HCT116 (cell line): ENCODE measurements at regions not wholly inside any gene's neighbourhood (a gene's known extent, or its start where the extent isn't known, plus 50 kb on each side); places are given as distances from the start of the nearest gene placed in this dataset.
A peak's percentile ranks its signal among the peaks of the same experiment; 100 is the strongest.

Experiments
- ATAC-seq: fragments of 200-7000 bp; cut with Tn5 transposase; 2 replicates; pipeline ENCODE4 v1.9.1; 2020; ENCODE audit warnings: mild to moderate bottlenecking, moderate library complexity
- BruUV-seq: library from RNA; stranded (reverse); fragments of 400-500 nt; replicated peaks from 2 replicates; lab custom pipeline; 2021; lab: Mats Ljungman, UMichigan
- CTCF ChIA-PET: fragments of 300-600 bp; sonication (Branson Sonifier 250); formaldehyde crosslinking; loops from one replicate; lab custom pipeline; 2021; ENCODE audit warnings: antibody characterized with exemption; lab: Charles Lee
- POLR2A ChIA-PET: fragments of 300-600, 350-600 bp; sonication (Branson Sonifier 250); formaldehyde crosslinking; loops from one replicate; lab custom pipeline; 2021; ENCODE audit warnings: antibody characterized with exemption; lab: Charles Lee
- RAD21 ChIA-PET, 2 experiments: fragments of 300-600 bp; sonication (Branson Sonifier 250); formaldehyde crosslinking; loops; one replicate each; lab custom pipeline; 2023; ENCODE audit warnings: low total read pairs in 2 of 2; ENCODE audit not compliant: uncharacterized antibody in 2 of 2, unreplicated experiment in 2 of 2, low non-redundant PET in 1 of 2; lab: Charles Lee
- DNase-seq: peaks from one replicate; pipeline ENCODE4 v3.0.0-alpha.2; 2010; ENCODE audit warnings: low read depth, low spot score
- H2AFZ ChIP-seq: fragments of 200-600 bp; shearing (Covaris generic), sonication (generic); 2 replicates; pipeline ENCODE4 v1.6.1; 2017; ENCODE audit warnings: low read depth, mixed run types, mixed read lengths, antibody characterized with exemption, low read length; ENCODE audit not compliant: poor library complexity, severe bottlenecking
- H3K27ac ChIP-seq: 2 replicates; pipeline ENCODE4 v1.5.1; 2012; ENCODE audit warnings: low read depth, low read length
- H3K27me3 ChIP-seq: fragments of 200-600 bp; sonication (generic); 2 replicates; pipeline ENCODE4 v1.6.1; 2016; ENCODE audit warnings: mixed run types, low read length, mixed read lengths; ENCODE audit not compliant: insufficient read depth
- H3K36me3 ChIP-seq, 2 experiments: fragments of 200-500 bp in 1 of 2; fragments of 200-600 bp in 1 of 2; sonication (Bioruptor generic) in 1 of 2; sonication (generic) in 1 of 2; 2 replicates each; pipeline versions ENCODE4 v1.5.1 to v1.6.1; 2014 to 2016; ENCODE audit warnings: low read length in 2 of 2, inconsistent platforms in 1 of 2, mixed read lengths in 1 of 2, mixed run types in 1 of 2; ENCODE audit not compliant: insufficient read depth in 2 of 2, control insufficient read depth in 1 of 2
- H3K4me1 ChIP-seq, 2 experiments: fragments of 200-600 bp in 1 of 2; sonication (generic) in 1 of 2; 2 replicates each; pipeline versions ENCODE4 v1.5.1 to v1.6.1; 2012 to 2017; ENCODE audit warnings: low read length in 2 of 2, inconsistent platforms in 1 of 2, mild to moderate bottlenecking in 1 of 2, mixed read lengths in 1 of 2, mixed run types in 1 of 2, moderate library complexity in 1 of 2; ENCODE audit not compliant: insufficient read depth in 2 of 2, control insufficient read depth in 1 of 2
- H3K4me2 ChIP-seq: fragments of 200-600 bp; sonication (generic); 2 replicates; pipeline ENCODE4 v1.6.1; 2017; ENCODE audit warnings: mixed run types, low read length, mixed read lengths
- H3K4me3 ChIP-seq, 2 experiments: fragments of 200-600 bp in 1 of 2; sonication (generic) in 1 of 2; replicated peaks in 1 of 2; 2 replicates each; pipeline ENCODE4 v1.5.1; 2011 to 2016; ENCODE audit warnings: low read length in 2 of 2, control low read depth in 1 of 2, low read depth in 1 of 2, mild to moderate bottlenecking in 1 of 2, mixed read lengths in 1 of 2, mixed run types in 1 of 2
- H3K79me2 ChIP-seq: fragments of 200-600 bp; sonication (generic); 2 replicates; pipeline ENCODE4 v1.6.1; 2017; ENCODE audit warnings: mild to moderate bottlenecking, mixed run types, low read length, moderate library complexity, mixed read lengths; ENCODE audit not compliant: insufficient read depth
- H3K9ac ChIP-seq: fragments of 200-600 bp; sonication (generic); 2 replicates; pipeline ENCODE4 v1.6.1; 2016; ENCODE audit warnings: low read length, mixed read lengths
- H3K9me2 ChIP-seq: fragments of 200-600 bp; sonication (generic), shearing (Covaris generic); 2 replicates; pipeline ENCODE4 v1.6.1; 2017; ENCODE audit warnings: mixed run types, mild to moderate bottlenecking, moderate library complexity; ENCODE audit not compliant: insufficient read depth
- H3K9me3 ChIP-seq, 2 experiments: fragments of 200-500 bp in 1 of 2; fragments of 200-600 bp in 1 of 2; sonication (Bioruptor generic) in 1 of 2; sonication (generic) in 1 of 2; 2 replicates each; pipeline ENCODE4 v1.6.1; 2014 to 2017; ENCODE audit warnings: low read length in 2 of 2, mixed read lengths in 2 of 2, inconsistent platforms in 1 of 2, low read depth in 1 of 2, mild to moderate bottlenecking in 1 of 2, mixed run types in 1 of 2, moderate library complexity in 1 of 2; ENCODE audit not compliant: control insufficient read depth in 1 of 2, insufficient read depth in 1 of 2
- H4K20me1 ChIP-seq: fragments of 200-600 bp; sonication (generic), shearing (Covaris generic); 2 replicates; pipeline ENCODE4 v1.6.1; 2017; ENCODE audit warnings: mixed run types, mild to moderate bottlenecking, moderate library complexity; ENCODE audit not compliant: insufficient read depth
- CEBPB ChIP-seq: IDR thresholded peaks from 2 replicates; pipeline ENCODE4 v1.6.1; 2012; ENCODE audit warnings: low read depth
- EGR1 ChIP-seq: IDR thresholded peaks from 2 replicates; pipeline ENCODE4 v1.6.1; 2012; ENCODE audit warnings: low read depth
- FOSL1 ChIP-seq: IDR thresholded peaks from 2 replicates; pipeline ENCODE4 v1.6.1; 2012; ENCODE audit warnings: low read depth
- SP1 ChIP-seq: IDR thresholded peaks from 2 replicates; pipeline ENCODE4 v1.6.1; 2012; ENCODE audit warnings: low read depth
- TCF7L2 ChIP-seq: IDR thresholded peaks from 2 replicates; pipeline ENCODE4 v1.7.0; 2011; ENCODE audit warnings: borderline replicate concordance, inconsistent platforms; ENCODE audit not compliant: insufficient read depth, insufficient read length; ENCODE audit errors: extremely low read depth
- intact Hi-C: fragments of 100-400 bp; cut with micrococcal nuclease; formaldehyde crosslinking; loops from 2 replicates; pipeline ENCODE4 v1.10.0; 2022
- TF ChIP-seq, protein P1 (sequence below): IDR thresholded peaks from 2 replicates; pipeline ENCODE4 v1.6.1; 2012
- TF ChIP-seq, protein P2 (sequence below): IDR thresholded peaks from 2 replicates; pipeline ENCODE4 v1.6.1; 2012; ENCODE audit warnings: low read depth
- TF ChIP-seq, protein P3 (sequence below), 3 experiments: fragments of 200-600 bp in 1 of 3; sonication (generic) in 1 of 3; IDR thresholded peaks in 2 of 3; conservative IDR thresholded peaks in 1 of 3; 2 replicates each; pipeline ENCODE4 v1.5.1; 2012 to 2017; ENCODE audit warnings: low read depth in 2 of 3, low read length in 2 of 3, antibody characterized with exemption in 1 of 3, borderline replicate concordance in 1 of 3, control low read depth in 1 of 3, mild to moderate bottlenecking in 1 of 3, mixed read lengths in 1 of 3, mixed run types in 1 of 3, moderate library complexity in 1 of 3; ENCODE audit not compliant: insufficient read depth in 1 of 3

DNA sequence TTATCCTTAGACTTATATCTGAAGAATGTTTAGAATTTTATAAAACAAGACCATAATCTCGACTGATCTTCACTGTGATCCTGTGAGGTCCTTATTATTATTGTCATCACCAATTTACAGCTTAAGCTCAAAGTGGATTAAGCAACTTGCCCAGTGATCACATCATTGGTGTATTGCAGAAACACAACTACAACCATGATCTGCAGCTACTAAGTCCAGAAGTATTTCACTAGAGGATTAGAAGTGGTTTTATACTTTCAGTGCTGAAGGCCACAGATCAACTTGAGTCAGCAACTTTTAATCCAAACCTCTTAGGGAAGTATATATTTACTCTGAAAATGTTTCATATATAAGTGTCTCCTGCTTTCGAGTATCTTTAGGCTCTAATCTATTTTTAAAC lies 624.3 kb upstream of the SOX9 start:
- Histone ChIP-seq H3K4me1 (no peaks in the 10 kb centered on the region), H3K4me2 (no peak overlapping the region), H3K4me3 (no peak overlapping the region), H3K36me3 (no peaks in the 10 kb centered on the region), H3K27me3 (no peaks in the 10 kb centered on the region), H3K27ac (no peak overlapping the region), H4K20me1 (no peaks in the 10 kb centered on the region), H3K9ac (no peak overlapping the region), H3K9me2 (no peaks in the 10 kb centered on the region), H3K79me2 (no peaks in the 10 kb centered on the region), H2AFZ (no peak overlapping the region), H3K9me3 (no peaks in the 10 kb centered on the region)
- no TSS peak for BruUV-seq
- ATAC-seq (no peak), DNase-seq (no peak)
- RAD21 ChIA-PET = no interaction called here
- CTCF ChIA-PET = interaction anchor here (1.0 to 1.5 kb wide), 2 partner anchors 23 to 730 kb away, joined by 3 to 5 read pairs; no protein-coding TSS in a partner anchor
- intact Hi-C loops = no loop called here
- TF ChIP-seq, protein P1, sequence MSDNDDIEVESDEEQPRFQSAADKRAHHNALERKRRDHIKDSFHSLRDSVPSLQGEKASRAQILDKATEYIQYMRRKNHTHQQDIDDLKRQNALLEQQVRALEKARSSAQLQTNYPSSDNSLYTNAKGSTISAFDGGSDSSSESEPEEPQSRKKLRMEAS = no peak
- no peak for TF ChIP-seq TCF7L2
- TF ChIP-seq, protein P2, sequence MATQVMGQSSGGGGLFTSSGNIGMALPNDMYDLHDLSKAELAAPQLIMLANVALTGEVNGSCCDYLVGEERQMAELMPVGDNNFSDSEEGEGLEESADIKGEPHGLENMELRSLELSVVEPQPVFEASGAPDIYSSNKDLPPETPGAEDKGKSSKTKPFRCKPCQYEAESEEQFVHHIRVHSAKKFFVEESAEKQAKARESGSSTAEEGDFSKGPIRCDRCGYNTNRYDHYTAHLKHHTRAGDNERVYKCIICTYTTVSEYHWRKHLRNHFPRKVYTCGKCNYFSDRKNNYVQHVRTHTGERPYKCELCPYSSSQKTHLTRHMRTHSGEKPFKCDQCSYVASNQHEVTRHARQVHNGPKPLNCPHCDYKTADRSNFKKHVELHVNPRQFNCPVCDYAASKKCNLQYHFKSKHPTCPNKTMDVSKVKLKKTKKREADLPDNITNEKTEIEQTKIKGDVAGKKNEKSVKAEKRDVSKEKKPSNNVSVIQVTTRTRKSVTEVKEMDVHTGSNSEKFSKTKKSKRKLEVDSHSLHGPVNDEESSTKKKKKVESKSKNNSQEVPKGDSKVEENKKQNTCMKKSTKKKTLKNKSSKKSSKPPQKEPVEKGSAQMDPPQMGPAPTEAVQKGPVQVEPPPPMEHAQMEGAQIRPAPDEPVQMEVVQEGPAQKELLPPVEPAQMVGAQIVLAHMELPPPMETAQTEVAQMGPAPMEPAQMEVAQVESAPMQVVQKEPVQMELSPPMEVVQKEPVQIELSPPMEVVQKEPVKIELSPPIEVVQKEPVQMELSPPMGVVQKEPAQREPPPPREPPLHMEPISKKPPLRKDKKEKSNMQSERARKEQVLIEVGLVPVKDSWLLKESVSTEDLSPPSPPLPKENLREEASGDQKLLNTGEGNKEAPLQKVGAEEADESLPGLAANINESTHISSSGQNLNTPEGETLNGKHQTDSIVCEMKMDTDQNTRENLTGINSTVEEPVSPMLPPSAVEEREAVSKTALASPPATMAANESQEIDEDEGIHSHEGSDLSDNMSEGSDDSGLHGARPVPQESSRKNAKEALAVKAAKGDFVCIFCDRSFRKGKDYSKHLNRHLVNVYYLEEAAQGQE = no peak
- POLR2A ChIA-PET = no interaction called here

DNA sequence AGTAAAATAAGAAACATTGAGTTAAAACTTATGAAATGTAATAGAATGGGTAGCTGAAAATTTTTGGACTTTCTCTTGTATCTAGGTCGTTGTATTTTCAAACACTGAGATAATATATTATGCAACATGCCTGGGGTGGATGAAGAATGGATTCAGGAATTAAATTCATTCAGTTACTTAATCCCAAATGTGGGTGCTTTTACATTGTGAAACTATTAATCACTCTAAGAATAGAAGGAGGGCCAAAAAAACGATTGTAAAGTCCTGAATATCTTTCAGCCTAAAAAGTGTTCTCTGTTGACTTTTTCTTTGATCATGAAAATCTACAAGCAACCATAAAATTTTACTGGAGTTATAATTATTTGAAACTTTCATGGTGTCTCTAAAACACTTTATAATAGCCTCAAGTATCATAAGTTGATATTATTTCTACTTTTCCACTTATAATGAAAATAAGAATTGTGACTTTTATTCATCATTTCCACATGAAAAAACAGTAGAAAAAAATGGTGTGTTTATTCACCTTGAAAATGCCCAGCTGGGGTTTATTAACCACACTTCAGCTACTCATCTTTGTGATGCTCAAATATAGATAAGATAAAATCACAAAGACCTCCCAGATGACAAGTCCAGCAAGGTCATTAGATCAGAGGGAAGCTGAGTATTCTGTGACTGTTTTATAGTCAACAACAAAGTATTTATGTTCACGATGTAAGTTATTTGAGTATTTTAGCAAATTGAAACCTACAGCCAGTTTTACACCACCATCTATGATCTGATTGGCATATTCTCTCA lies 619.9 kb upstream of the SOX9 start:
- Histone ChIP-seq H3K4me1 (no peaks in the 10 kb centered on the region), H3K9me2 (no peaks in the 10 kb centered on the region), H3K27ac (no peak overlapping the region), H3K36me3 (no peaks in the 10 kb centered on the region), H3K79me2 (no peaks in the 10 kb centered on the region), H3K9ac (no peak overlapping the region), H3K4me3 (no peak overlapping the region), H3K4me2 (no peak overlapping the region), H3K27me3 (no peaks in the 10 kb centered on the region), H4K20me1 (no peaks in the 10 kb centered on the region), H3K9me3 (no peaks in the 10 kb centered on the region), H2AFZ (peak overlapping the region; percentile 36)
- POLR2A ChIA-PET = no interaction called here
- intact Hi-C loops = no loop called here
- no peak for ATAC-seq
- DNase-seq = no peak
- CTCF ChIA-PET = no interaction called here
- TF ChIP-seq SP1 = no peak
- TF ChIP-seq FOSL1 = no peak
- TF ChIP-seq EGR1 = no peak
- TF ChIP-seq, protein P3, sequence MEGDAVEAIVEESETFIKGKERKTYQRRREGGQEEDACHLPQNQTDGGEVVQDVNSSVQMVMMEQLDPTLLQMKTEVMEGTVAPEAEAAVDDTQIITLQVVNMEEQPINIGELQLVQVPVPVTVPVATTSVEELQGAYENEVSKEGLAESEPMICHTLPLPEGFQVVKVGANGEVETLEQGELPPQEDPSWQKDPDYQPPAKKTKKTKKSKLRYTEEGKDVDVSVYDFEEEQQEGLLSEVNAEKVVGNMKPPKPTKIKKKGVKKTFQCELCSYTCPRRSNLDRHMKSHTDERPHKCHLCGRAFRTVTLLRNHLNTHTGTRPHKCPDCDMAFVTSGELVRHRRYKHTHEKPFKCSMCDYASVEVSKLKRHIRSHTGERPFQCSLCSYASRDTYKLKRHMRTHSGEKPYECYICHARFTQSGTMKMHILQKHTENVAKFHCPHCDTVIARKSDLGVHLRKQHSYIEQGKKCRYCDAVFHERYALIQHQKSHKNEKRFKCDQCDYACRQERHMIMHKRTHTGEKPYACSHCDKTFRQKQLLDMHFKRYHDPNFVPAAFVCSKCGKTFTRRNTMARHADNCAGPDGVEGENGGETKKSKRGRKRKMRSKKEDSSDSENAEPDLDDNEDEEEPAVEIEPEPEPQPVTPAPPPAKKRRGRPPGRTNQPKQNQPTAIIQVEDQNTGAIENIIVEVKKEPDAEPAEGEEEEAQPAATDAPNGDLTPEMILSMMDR (IDR thresholded peaks at IDR 0.05 in 2 of 3, conservative IDR thresholded peaks at IDR 0.05 in 1 of 3; ENCODE audit: borderline replicate concordance in 1 of 3, insufficient read depth in 1 of 3, low read depth in 2 of 3, low read length in 2 of 3) = no peak
- TF ChIP-seq TCF7L2 = no peak
- TF ChIP-seq CEBPB = no peak
- BruUV-seq = no TSS peak
- RAD21 ChIA-PET = no interaction called here
